OCI-M2 (cell line): ENCODE measurements at regions not wholly inside any gene's neighbourhood (a gene's known extent, or its start where the extent isn't known, plus 50 kb on each side); places are given as distances from the start of the nearest gene placed in this dataset.

ENCODE experiments used
- DNase-seq: peaks from one replicate; lab custom pipeline; 2025; ENCODE audit not compliant: unreplicated experiment; lab: John Stamatoyannopoulos, UW

DNA sequence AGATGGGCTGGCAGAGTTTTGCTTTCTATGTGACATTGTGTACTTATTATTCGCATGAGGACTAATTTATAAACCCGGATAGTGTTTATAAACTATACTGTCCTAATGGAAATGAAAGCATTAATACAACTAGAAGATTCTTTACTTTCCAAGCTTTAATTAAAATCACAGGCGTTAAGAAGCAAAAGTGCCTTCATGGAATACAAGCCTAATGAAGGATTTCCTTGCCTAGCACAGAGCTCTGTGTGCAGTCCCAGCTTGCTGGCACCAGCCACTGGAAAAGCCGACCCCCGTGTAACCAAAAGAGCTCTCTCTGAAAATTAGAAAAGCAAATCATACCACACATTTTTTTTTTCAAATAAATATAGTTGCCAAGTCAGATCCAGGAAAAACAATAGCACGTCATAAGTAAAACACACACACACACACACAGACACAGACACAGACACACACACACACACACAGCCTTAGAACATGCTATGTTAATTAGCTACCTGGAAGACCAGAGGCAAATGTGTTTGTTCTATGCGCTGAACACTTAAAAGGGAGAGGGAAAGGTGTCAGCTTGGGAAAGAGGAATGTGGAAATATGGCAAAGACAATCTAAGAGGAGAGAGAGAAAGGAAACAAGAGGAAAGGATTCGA, 1084.2 kb downstream of the TUSC7 start:
- DNase-seq = no peak

DNA sequence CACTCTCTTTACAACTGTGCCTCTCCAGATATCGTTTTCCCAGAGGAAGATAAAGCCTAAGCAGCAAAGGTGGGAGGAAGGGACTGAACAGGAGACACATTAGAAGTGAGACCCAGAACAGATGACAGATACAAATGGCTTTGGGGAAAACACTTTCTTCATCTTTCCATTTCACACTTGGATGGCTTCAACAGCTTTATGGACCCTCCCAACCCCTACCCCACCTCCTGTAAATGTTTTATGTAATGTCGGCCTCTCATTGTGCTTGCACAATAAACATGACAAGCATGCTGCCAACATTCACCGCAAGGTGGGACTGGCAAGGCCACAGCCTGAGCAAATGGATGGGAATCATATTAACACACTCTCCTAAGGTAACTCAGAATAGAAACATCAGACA, 1088.6 kb downstream of the TUSC7 start:
- DNase-seq = no peak

GRCh38 chr3:117798687-117799386, 1089.3 kb downstream of the TUSC7 start:
- DNase-seq = no peak

- no peak for DNase-seq
Observed at GRCh38 chr3:117799387-117799735, 1089.8 kb downstream of the TUSC7 start.

DNA sequence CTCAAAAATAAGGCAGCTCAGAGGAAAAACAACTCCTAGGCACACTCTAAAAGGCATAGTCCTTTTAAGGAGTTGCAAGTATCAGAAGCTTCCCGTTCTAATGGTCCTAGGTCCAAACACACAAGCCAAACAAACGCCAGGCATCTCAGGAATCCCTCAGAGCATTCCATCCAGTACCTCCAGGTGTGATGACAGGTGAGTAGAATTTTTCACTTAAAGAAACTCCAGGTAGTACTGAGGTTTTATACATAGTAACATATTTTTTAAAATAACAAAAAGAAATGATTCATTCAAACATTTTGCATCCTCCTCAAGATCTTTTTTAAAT, 1092.3 kb downstream of the TUSC7 start:
- no peak for DNase-seq

- DNase-seq = no peak
Observed at GRCh38 chr3:117809186-117810081, 1099.9 kb downstream of the TUSC7 start.

DNA sequence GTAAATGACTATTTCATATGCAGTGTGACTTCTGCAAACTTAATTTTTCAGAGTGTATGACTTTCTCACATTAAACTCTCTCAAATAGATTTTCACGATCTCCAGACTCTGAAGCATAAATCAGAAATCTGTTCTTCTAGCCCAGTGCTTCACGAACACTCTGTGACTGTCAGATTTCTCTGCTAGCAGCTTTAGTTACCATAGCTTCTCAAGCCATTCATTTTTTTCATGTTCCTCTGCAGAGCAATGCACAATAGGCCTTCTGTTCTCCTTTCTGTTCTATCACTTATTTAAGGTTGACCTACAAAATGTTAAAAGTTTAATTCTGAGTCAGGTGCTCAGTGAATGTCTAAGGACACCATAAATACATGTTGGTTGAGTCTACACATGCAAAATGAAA, 1102.2 kb downstream of the TUSC7 start:
- DNase-seq = no peak

DNA sequence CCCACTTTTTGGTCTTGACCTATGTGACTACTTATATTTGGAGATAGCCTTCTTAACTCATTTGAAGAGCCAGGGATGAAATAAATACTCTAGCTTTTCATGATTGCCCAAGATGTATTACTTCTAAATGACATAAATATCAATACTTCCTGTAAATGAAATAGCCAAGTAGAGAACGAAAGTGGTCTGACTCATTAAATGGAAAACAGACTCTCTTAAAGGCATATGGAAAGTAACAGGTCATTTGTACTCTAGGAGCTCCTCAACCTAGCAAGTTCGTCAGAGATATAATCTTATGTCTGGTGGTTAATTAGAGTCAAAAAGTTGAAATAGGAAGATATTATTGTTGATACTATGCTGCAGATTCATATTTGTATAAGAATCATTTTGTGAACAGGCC, 1105.4 kb downstream of the TUSC7 start:
- DNase-seq = no peak

DNA sequence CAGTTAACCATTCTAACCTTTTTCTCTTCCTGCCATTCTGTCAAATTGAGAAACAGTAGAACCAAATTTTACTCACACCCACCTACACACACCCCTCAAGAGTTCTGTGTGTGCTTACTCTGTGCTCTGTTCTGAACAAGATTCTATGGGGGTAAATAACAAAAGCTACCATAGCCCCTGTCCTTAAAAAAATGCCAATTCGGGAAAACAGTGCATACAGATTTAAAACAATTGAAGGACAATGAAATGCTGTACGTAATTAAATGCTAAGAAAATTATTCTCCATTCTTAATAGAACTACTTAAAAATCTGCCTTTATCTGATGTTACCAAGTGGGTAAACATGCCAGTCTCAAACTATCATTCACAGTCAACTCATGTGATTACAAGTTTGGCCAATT, 1107.5 kb downstream of the TUSC7 start:
- DNase-seq = no peak

GRCh38 chr3:117818592-117818991, 1109.0 kb downstream of the TUSC7 start:
- no peak for DNase-seq

GRCh38 chr3:117820658-117821299, 1111.2 kb downstream of the TUSC7 start:
- DNase-seq = no peak

- no peak for DNase-seq
Observed at GRCh38 chr3:117822416-117822815, 1112.8 kb downstream of the TUSC7 start.

GRCh38 chr3:117836296-117836695, 1126.7 kb downstream of the TUSC7 start:
- no peak for DNase-seq

GRCh38 chr3:117837391-117837790, 1127.8 kb downstream of the TUSC7 start:
- DNase-seq = no peak

GRCh38 chr3:117842086-117842485, 1132.5 kb downstream of the TUSC7 start:
- DNase-seq = no peak

DNA sequence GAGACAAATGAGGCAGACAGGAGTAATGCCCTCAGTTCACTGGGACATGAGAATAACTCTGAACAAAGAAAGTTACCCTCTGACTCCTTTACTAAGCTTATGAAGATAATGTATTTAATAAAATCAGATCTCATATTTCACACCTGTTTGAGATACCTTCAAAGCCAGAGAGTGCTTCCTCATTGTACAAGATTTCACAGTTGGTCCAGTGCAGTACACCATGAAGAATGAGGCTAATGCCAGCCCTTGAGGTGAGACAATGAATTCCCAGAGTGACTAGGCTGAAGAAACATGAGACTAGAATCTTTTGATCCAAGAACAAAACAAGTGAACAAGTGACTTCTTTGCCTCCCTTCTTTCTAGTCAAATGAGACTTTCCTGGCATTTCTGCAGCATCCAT, 1133.8 kb downstream of the TUSC7 start:
- no peak for DNase-seq

DNA sequence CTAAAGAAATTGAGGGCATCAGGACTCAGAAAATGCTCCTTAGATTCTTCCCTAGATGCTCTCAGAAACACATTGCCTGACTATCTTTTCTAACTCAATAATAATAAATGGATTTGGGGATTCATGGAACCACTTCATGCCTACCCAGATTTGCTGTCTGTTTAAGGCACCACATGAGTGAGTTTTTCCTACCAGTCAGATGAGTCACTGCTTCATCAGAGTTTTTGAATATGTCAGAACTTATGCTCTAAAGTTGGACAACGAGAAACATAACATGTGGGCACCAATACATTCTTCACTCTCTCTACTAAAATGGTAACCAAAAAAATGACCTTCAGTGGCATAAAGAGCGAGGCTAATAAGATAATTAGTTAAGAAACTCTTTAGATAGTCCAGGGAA, 1135.1 kb downstream of the TUSC7 start:
- DNase-seq = no peak

- DNase-seq = no peak
Observed at GRCh38 chr3:117846238-117846637, 1136.7 kb downstream of the TUSC7 start.

GRCh38 chr3:117848606-117849005, 1139.0 kb downstream of the TUSC7 start:
- DNase-seq = no peak

DNA sequence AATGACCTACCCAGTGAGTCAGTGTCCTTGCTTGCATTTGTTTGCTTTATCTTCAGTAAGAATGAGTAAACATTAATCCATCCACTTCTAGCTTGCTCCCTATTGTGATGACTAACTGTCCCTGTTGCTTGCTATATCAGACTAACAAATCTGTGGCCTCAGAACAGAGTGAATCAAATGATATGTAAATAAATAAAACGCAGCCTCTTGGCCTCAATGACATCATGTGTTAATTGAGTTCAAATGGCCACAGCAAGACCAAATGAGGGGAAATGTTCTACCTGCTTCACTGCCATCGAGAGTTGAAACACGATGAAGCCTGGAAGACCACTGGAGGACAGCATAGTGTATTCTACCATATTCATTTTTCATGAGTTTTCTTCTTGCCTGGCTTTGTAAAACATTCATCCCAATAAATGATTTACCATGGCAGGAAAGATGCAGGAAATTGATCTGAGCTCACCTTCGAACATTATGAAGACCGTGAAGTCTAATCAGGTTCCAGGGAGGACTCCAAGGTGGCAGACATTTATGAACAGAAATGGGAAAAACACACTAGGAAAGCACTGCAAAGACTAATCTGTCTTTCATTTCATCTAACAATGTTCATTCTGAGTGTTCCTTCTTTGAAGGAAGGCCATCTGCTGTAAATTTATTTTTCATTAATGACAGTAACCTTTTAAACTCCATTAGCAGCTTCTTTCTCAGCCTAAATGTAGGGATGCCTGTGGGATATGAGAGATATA, 1144.5 kb downstream of the TUSC7 start:
- DNase-seq = no peak

DNA sequence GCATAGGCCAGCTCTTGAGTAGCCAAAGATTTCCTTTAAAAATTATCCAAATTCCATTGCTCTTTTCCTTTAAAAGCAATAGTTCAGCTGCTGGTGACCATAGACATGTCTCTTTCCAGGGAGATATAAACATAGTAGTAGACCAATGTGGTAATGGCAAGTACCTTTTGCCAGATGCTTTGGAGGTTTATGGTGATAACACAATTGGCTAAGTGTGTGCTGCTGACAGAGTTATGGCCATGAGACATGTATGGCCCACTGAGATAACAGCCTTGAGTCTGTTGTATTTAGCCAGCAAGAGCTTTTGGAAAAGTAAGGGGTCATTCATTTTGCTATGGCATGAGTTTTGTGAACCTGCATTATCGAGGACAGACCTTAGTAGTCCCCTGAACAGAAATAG, 1146.8 kb downstream of the TUSC7 start:
- DNase-seq = no peak
